ENCODE measurements at regions not wholly inside any gene's neighbourhood (a gene's known extent, or its start where the extent isn't known, plus 50 kb on each side); places are given as distances from the start of the nearest gene placed in this dataset.

- Histone ChIP-seq H3K27me3 (no peaks in the 10 kb centered on the region), H3K36me3 (no peaks in the 10 kb centered on the region), H3K4me3 (ENCODE audit: low read depth in 1 of 2, low read length in 1 of 2) (no peak overlapping the region), H3K9me3 (no peaks in the 10 kb centered on the region), H3K27ac (no peak overlapping the region), H3K4me1 (ENCODE audit: control insufficient read depth in 1 of 2, insufficient read depth in 1 of 2, low read depth in 1 of 2, low read length in 1 of 2) (no peaks in the 10 kb centered on the region)
- TF ChIP-seq CTCF (IDR thresholded peaks at IDR 0.05) = no peak
These were observed 54.8 kb downstream of the RTP5 start for GRCh38 chr2:241924069-241924908.

GRCh38 chr2:241924909-241925250 lies 55.4 kb downstream of the RTP5 start:
- Histone ChIP-seq H3K4me3 (ENCODE audit: low read depth in 1 of 2, low read length in 1 of 2) (no peak overlapping the region), H3K9me3 (no peaks in the 10 kb centered on the region), H3K27ac (no peak overlapping the region), H3K36me3 (no peaks in the 10 kb centered on the region), H3K4me1 (ENCODE audit: control insufficient read depth in 1 of 2, insufficient read depth in 1 of 2, low read depth in 1 of 2, low read length in 1 of 2) (no peaks in the 10 kb centered on the region), H3K27me3 (no peaks in the 10 kb centered on the region)
- no peak for TF ChIP-seq CTCF (IDR thresholded peaks at IDR 0.05)

DNA sequence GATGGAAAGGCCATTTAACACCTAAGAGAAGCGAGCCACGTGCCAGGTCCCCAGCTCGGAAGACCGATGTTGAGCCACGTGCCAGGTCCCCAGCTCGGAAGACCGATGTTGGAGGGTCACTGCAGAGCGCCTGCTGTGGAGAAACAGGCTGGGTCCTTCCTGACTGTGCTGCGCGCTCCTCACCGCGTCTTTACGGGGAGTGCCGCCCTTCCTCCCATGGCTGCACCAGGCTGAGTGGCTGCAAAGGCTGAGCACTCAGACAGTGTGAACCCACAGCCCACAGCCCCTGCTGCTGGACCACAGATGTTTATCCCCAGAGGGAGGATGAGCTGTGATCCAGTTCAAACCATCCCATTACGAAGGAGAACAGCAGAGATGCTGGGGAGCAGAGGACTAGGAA lies 55.7 kb downstream of the RTP5 start:
- H3K27me3 ChIP-seq = no peaks in the 10 kb centered on the region
- no peak overlapping the region for H3K4me3 ChIP-seq (ENCODE audit: low read depth in 1 of 2, low read length in 1 of 2)
- H3K9me3 ChIP-seq = no peaks in the 10 kb centered on the region
- no peaks in the 10 kb centered on the region for H3K36me3 ChIP-seq
- no peaks in the 10 kb centered on the region for H3K4me1 ChIP-seq (ENCODE audit: control insufficient read depth in 1 of 2, insufficient read depth in 1 of 2, low read depth in 1 of 2, low read length in 1 of 2)
- H3K27ac ChIP-seq = no peak overlapping the region
- TF ChIP-seq CTCF (IDR thresholded peaks at IDR 0.05) = no peak

DNA sequence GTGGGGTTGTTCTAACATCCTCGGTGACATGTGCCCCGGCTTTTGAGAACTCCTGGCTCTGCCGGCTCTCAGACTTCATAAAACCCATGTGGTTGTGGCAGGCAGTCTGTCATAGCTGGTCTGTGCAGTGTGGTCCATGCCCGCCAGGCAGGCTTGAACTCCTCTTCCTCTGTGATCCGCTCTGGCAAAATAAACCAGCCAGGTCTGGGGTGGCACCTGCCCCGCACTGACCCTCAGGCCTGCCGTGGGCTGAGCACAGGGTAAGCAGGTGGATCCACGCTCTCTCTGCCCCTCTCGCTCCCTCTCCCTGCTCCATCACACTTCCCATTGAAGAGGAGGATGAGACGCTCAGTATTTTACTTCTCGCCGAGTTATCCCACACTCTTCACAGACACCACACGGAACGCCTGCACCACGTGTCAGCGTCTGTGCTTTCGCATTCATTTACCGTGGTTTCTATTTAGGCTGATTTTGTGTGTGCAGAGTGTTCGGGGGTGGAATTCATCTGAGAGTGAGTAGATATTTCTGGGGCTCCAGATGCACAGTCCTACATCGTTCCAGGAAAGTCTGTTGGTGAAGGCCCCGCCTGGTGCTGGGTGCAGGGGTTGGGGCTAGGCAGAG lies 56.4 kb downstream of the RTP5 start:
- TF ChIP-seq CTCF (IDR thresholded peaks at IDR 0.05) = no peak
- H3K36me3 ChIP-seq = no peaks in the 10 kb centered on the region
- H3K27ac ChIP-seq = no peak overlapping the region
- H3K4me1 ChIP-seq (ENCODE audit: control insufficient read depth in 1 of 2, insufficient read depth in 1 of 2, low read depth in 1 of 2, low read length in 1 of 2) = no peaks in the 10 kb centered on the region
- no peaks in the 10 kb centered on the region for H3K9me3 ChIP-seq
- no peaks in the 10 kb centered on the region for H3K27me3 ChIP-seq
- H3K4me3 ChIP-seq (ENCODE audit: low read depth in 1 of 2, low read length in 1 of 2) = no peak overlapping the region

DNA sequence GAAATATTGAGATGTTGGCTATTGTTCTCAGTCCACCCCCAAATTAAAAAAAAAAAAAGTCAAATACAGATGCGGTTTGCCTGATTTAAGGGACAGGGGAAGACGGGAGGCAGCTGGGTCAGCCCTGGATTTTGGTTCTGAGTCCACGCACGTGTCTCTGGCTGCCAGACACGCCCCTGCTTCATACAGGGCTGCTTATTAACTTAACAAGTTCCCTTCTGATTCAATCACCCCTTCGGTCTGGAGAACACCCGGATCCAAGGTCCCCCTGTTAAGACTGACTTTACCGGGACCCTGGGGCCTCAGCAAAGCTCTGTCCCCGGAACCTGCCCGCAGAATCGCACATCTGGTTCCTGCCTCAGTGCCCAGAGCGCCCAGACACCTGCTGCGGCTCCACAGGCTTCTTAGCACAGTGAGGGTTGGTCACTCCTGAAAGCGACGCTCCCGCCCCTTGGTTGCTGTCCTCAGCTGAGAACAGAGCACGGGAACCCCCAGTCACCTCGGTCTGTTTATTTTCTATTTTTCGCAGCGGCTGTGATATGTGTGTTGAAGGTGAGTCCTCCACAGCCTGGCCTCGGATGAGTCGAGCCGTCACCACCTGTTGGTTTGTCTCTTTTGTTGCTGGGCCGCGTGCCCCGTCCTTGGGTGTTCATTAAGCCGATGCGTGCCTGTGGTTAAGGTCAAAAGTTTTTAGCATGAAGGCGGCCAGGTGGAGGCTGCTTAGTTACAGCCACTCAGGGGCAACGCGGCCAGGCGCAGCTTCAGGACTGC lies 57.2 kb downstream of the RTP5 start:
- no peaks in the 10 kb centered on the region for H3K9me3 ChIP-seq
- TF ChIP-seq CTCF (IDR thresholded peaks at IDR 0.05) = no peak
- no peaks in the 10 kb centered on the region for H3K27me3 ChIP-seq
- no peaks in the 10 kb centered on the region for H3K36me3 ChIP-seq
- no peak overlapping the region for H3K27ac ChIP-seq
- no peak overlapping the region for H3K4me3 ChIP-seq (ENCODE audit: low read depth in 1 of 2, low read length in 1 of 2)
- H3K4me1 ChIP-seq (ENCODE audit: control insufficient read depth in 1 of 2, insufficient read depth in 1 of 2, low read depth in 1 of 2, low read length in 1 of 2) = no peaks in the 10 kb centered on the region
